Spleen (tissue), 11 donors: ENCODE measurements at regions not wholly inside any gene's neighbourhood (a gene's known extent, or its start where the extent isn't known, plus 50 kb on each side); places are given as distances from the start of the nearest gene placed in this dataset.
A peak's percentile ranks its signal among the peaks of the same experiment; 100 is the strongest.

ENCODE experiments used
- DNase-seq: peaks from one replicate; pipeline ENCODE4 v3.0.0-alpha.2; 2020
- H3K27ac ChIP-seq, 8 donors: fragments of 200-600 bp; sonication (generic) in 7 of 8; 1 replicate in 4 of 8; 2 replicates in 4 of 8; pipeline versions ENCODE4 v1.5.0 to v1.8.0; 2016 to 2021; ENCODE audit warnings: inconsistent platforms in 4 of 8, mild to moderate bottlenecking in 4 of 8, moderate library complexity in 1 of 8
- H3K27me3 ChIP-seq, 7 donors: fragments of 200-600 bp; sonication (generic) in 6 of 7; replicated peaks in 1 of 7; 1 replicate in 4 of 7; 2 replicates in 3 of 7; pipeline versions ENCODE4 v1.5.0 to v1.8.0; 2016 to 2021; ENCODE audit warnings: inconsistent platforms in 3 of 7, mild to moderate bottlenecking in 1 of 7
- H3K36me3 ChIP-seq, 6 donors: fragments of 200-600 bp; sonication (generic) in 5 of 6; 1 replicate in 4 of 6; 2 replicates in 2 of 6; pipeline versions ENCODE4 v1.5.0 to v1.8.0; 2016 to 2021; ENCODE audit warnings: inconsistent platforms in 2 of 6
- H3K4me1 ChIP-seq, 6 donors: fragments of 200-600 bp; sonication (generic) in 5 of 6; 1 replicate in 3 of 6; 2 replicates in 3 of 6; pipeline versions ENCODE4 v1.5.0 to v1.8.0; 2016 to 2021; ENCODE audit warnings: inconsistent platforms in 3 of 6
- H3K4me3 ChIP-seq, 8 donors: fragments of 200-600 bp; sonication (generic) in 7 of 8; 1 replicate in 4 of 8; 2 replicates in 4 of 8; pipeline versions ENCODE4 v1.5.0 to v1.8.0; 2016 to 2021; ENCODE audit warnings: inconsistent platforms in 4 of 8, mild to moderate bottlenecking in 4 of 8, moderate library complexity in 2 of 8
- H3K9me3 ChIP-seq, 8 donors: fragments of 200-600 bp; sonication (generic) in 7 of 8; 1 replicate in 4 of 8; 2 replicates in 4 of 8; pipeline versions ENCODE4 v1.5.0 to v1.8.0; 2016 to 2021; ENCODE audit warnings: inconsistent platforms in 4 of 8
- POLR2A ChIP-seq, 3 donors: fragments of 450-650 bp; IDR thresholded peaks; one replicate each; pipeline ENCODE4 v1.5.1; 2017; ENCODE audit warnings: antibody characterized with exemption in 3 of 3, mild to moderate bottlenecking in 1 of 3
- POLR2AphosphoS5 ChIP-seq, 3 donors: sonication (generic); formaldehyde crosslinking; IDR thresholded peaks; one replicate each; pipeline ENCODE4 v1.5.1; 2017; ENCODE audit warnings: antibody characterized with exemption in 3 of 3
- WGBS, 5 donors: extraction: QIAGEN DNeasy Blood & Tissue Kit in 3 of 5; methylation state at CpG; one replicate each; pipeline versions ENCODE4 v1.1.5 to v1.1.7; 2013 to 2018; 5-methylcytosine and 5-hydroxymethylcytosine counted together
- intact Hi-C: fragments of 100-400 bp; cut with DNase I; formaldehyde crosslinking; loops from one replicate; pipeline ENCODE4 v1.15.0; 2023; ENCODE audit warnings: low total_unique reads
- small RNA-seq, 4 donors: library from RNA; depleted of rRNA; stranded (forward); fragments of <200 nt; gene quantifications; one replicate each; pipeline ENCODE3, GENCODE V24; 2016
- TF ChIP-seq, protein P1 (sequence below), 11 experiments: fragments of 200-600 bp in 7 of 11; fragments of 450-650 bp in 4 of 11; sonication (generic) in 4 of 11; IDR thresholded peaks in 8 of 11; conservative IDR thresholded peaks in 3 of 11; 1 replicate in 7 of 11; 2 replicates in 4 of 11; pipeline versions ENCODE4 v1.4.0 to v1.8.0; 2016 to 2021; ENCODE audit warnings: antibody characterized with exemption in 11 of 11, inconsistent platforms in 4 of 11, mild to moderate bottlenecking in 1 of 11
- donor health status: healthy with polysubstance abuse.
- donor health status: DM: no; HTN: no; CAD: no; lungs with moderate emphysema.
- donor health status: DM: no; HTN: no; CAD: no.
- donor health status: Bipolar disorder and iron deficiency.
- donor health status: healthy.
- donor health status: DM: no; HTN: no; CAD: no.
- donor health status: DM: yes; HTN: yes; CAD: no.

- Histone ChIP-seq H3K4me3 (no peak overlapping the region), H3K9me3 (no peaks in the 10 kb centered on the region), H3K27me3 (no peaks in the 10 kb centered on the region), H3K36me3 (no peaks in the 10 kb centered on the region), H3K27ac (no peak overlapping the region), H3K4me1 (no peaks in the 10 kb centered on the region)
- no peak for TF ChIP-seq POLR2AphosphoS5 (IDR thresholded peaks at IDR 0.05)
- TF ChIP-seq, protein P1, sequence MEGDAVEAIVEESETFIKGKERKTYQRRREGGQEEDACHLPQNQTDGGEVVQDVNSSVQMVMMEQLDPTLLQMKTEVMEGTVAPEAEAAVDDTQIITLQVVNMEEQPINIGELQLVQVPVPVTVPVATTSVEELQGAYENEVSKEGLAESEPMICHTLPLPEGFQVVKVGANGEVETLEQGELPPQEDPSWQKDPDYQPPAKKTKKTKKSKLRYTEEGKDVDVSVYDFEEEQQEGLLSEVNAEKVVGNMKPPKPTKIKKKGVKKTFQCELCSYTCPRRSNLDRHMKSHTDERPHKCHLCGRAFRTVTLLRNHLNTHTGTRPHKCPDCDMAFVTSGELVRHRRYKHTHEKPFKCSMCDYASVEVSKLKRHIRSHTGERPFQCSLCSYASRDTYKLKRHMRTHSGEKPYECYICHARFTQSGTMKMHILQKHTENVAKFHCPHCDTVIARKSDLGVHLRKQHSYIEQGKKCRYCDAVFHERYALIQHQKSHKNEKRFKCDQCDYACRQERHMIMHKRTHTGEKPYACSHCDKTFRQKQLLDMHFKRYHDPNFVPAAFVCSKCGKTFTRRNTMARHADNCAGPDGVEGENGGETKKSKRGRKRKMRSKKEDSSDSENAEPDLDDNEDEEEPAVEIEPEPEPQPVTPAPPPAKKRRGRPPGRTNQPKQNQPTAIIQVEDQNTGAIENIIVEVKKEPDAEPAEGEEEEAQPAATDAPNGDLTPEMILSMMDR (IDR thresholded peaks at IDR 0.05 in 8 of 11, conservative IDR thresholded peaks at IDR 0.05 in 3 of 11) = peak in 3 of 11 experiments; percentile 16 to 33 (median 30)
- no peak for DNase-seq
- intact Hi-C loops = no loop called here
- 26 to 39% (median 30%) methylated on average over 7 of the region's 7 CpGs for WGBS, 5 donors
These were observed 51.5 kb upstream of the DCC start for GRCh38 chr18:52288403-52289004.

GRCh38 chr18:52289392-52289791, 50.6 kb upstream of the DCC start:
- H3K36me3 ChIP-seq = no peaks in the 10 kb centered on the region
- no peak overlapping the region for H3K27ac ChIP-seq
- WGBS, 5 donors = 67 to 88% (median 75%) methylated on average over 1 of the region's 1 CpG
- H3K4me3 ChIP-seq = no peak overlapping the region
- intact Hi-C loops = no loop called here
- H3K9me3 ChIP-seq = no peaks in the 10 kb centered on the region
- DNase-seq = no peak
- TF ChIP-seq, protein P1 (IDR thresholded peaks at IDR 0.05 in 8 of 11, conservative IDR thresholded peaks at IDR 0.05 in 3 of 11) = no peak
- TF ChIP-seq POLR2AphosphoS5 (IDR thresholded peaks at IDR 0.05) (no peak), POLR2A (IDR thresholded peaks at IDR 0.05) (no peak)
- H3K27me3 ChIP-seq = no peaks in the 10 kb centered on the region
- no peaks in the 10 kb centered on the region for H3K4me1 ChIP-seq

Small RNA genes in the stretch of these regions (small RNA-seq; reads per million reads assigned to genes)
- 0 reads per million in 4 donors for gene RNU1-46P
